BE2C (cell line): ENCODE measurements at regions not wholly inside any gene's neighbourhood (a gene's known extent, or its start where the extent isn't known, plus 50 kb on each side); places are given as distances from the start of the nearest gene placed in this dataset.

Source experiments
- DNase-seq: peaks from one replicate; pipeline ENCODE4 v3.0.0-alpha.2; 2020
- H3K27me3 ChIP-seq: fragments of 250-450 bp; sonication (Bioruptor Pico); 2 replicates; pipeline ENCODE4 v1.5.1; 2020; ENCODE audit warnings: mild to moderate bottlenecking
- H3K36me3 ChIP-seq: fragments of 250-450 bp; sonication (Bioruptor Pico); 2 replicates; pipeline ENCODE4 v1.5.1; 2020; ENCODE audit warnings: mild to moderate bottlenecking
- H3K4me1 ChIP-seq: fragments of 250-450 bp; sonication (Bioruptor Pico); 2 replicates; pipeline ENCODE4 v1.5.1; 2020
- H3K4me3 ChIP-seq: 2 replicates; pipeline ENCODE4 v1.5.1; 2011; ENCODE audit warnings: low read depth, low read length
- H3K9me3 ChIP-seq: fragments of 250-450 bp; sonication (Bioruptor Pico); 2 replicates; pipeline ENCODE4 v1.5.1; 2020
- CTCF ChIP-seq: IDR thresholded peaks from 2 replicates; pipeline ENCODE4 v1.5.1; 2012; ENCODE audit warnings: mild to moderate bottlenecking, low read depth, low read length

GRCh38 chr7:25809441-25809840 lies 342.6 kb upstream of the NFE2L3 start:
- H3K27me3 ChIP-seq, result no peaks in the 10 kb centered on the region

GRCh38 chr7:25812086-25812850 lies 339.7 kb upstream of the NFE2L3 start:
- TF ChIP-seq CTCF, result no peak
- DNase-seq, result no peak
- H3K36me3 ChIP-seq, result no peaks in the 10 kb centered on the region
- no peak overlapping the region for H3K4me3 ChIP-seq
- no peaks in the 10 kb centered on the region for H3K9me3 ChIP-seq
- H3K27me3 ChIP-seq, result no peaks in the 10 kb centered on the region
- no peaks in the 10 kb centered on the region for H3K4me1 ChIP-seq

More at GRCh38 chr7:25809441-25809840, 342.6 kb upstream of the NFE2L3 start:
- no peaks in the 10 kb centered on the region for H3K36me3 ChIP-seq
- no peaks in the 10 kb centered on the region for H3K9me3 ChIP-seq
- H3K4me3 ChIP-seq, result no peak overlapping the region
- TF ChIP-seq CTCF, result no peak
- no peak for DNase-seq
- H3K4me1 ChIP-seq, result peaks cover 4% of the 10 kb centered on the region

- Histone ChIP-seq H3K27me3 (no peaks in the 10 kb centered on the region), H3K36me3 (no peaks in the 10 kb centered on the region)
- TF ChIP-seq CTCF, result no peak
Measured at GRCh38 chr7:25813381-25813780, 338.6 kb upstream of the NFE2L3 start.

GRCh38 chr7:25815711-25816110 lies 336.3 kb upstream of the NFE2L3 start:
- H3K27me3 ChIP-seq, result no peaks in the 10 kb centered on the region
- no peaks in the 10 kb centered on the region for H3K9me3 ChIP-seq
- H3K4me1 ChIP-seq, result no peaks in the 10 kb centered on the region
- no peak overlapping the region for H3K4me3 ChIP-seq
- no peak for DNase-seq
- no peaks in the 10 kb centered on the region for H3K36me3 ChIP-seq
- TF ChIP-seq CTCF, result no peak

More at GRCh38 chr7:25813381-25813780, 338.6 kb upstream of the NFE2L3 start:
- Histone ChIP-seq H3K4me3 (no peak overlapping the region), H3K4me1 (no peaks in the 10 kb centered on the region), H3K9me3 (no peaks in the 10 kb centered on the region)
- no peak for DNase-seq

- Histone ChIP-seq H3K9me3 (no peaks in the 10 kb centered on the region), H3K4me3 (no peak overlapping the region), H3K36me3 (no peaks in the 10 kb centered on the region), H3K27me3 (no peaks in the 10 kb centered on the region), H3K4me1 (no peaks in the 10 kb centered on the region)
- peak; percentile 33 for DNase-seq
- peak; percentile 66 for TF ChIP-seq CTCF
Measured at GRCh38 chr7:25820432-25821040, 331.5 kb upstream of the NFE2L3 start.

GRCh38 chr7:25821225-25821624 lies 330.8 kb upstream of the NFE2L3 start:
- TF ChIP-seq CTCF, result no peak
- Histone ChIP-seq H3K9me3 (no peaks in the 10 kb centered on the region), H3K36me3 (no peaks in the 10 kb centered on the region), H3K4me3 (no peak overlapping the region), H3K27me3 (no peaks in the 10 kb centered on the region), H3K4me1 (no peaks in the 10 kb centered on the region)
- no peak for DNase-seq
